Upper lobe of left lung (tissue), 4 donors: ENCODE measurements at regions not wholly inside any gene's neighbourhood (a gene's known extent, or its start where the extent isn't known, plus 50 kb on each side); places are given as distances from the start of the nearest gene placed in this dataset.

ENCODE experiments used
- POLR2A ChIP-seq, 4 donors: fragments of 450-650 bp; IDR thresholded peaks; one replicate each; pipeline ENCODE4 v1.5.1; 2016 to 2017; ENCODE audit warnings: antibody characterized with exemption in 4 of 4, mild to moderate bottlenecking in 2 of 4
- POLR2AphosphoS5 ChIP-seq, 2 donors: sonication (generic); formaldehyde crosslinking; IDR thresholded peaks; one replicate each; pipeline ENCODE4 v1.5.1; 2017; ENCODE audit warnings: antibody characterized with exemption in 2 of 2
- TF ChIP-seq, protein P1 (sequence below), 6 experiments: fragments of 450-650 bp in 4 of 6; fragments of 200-600 bp in 2 of 6; sonication (generic) in 2 of 6; IDR thresholded peaks; one replicate each; pipeline ENCODE4 v1.5.1; 2016 to 2019; ENCODE audit warnings: antibody characterized with exemption in 6 of 6

- TF ChIP-seq POLR2A (IDR thresholded peaks at IDR 0.05) (no peak), POLR2AphosphoS5 (IDR thresholded peaks at IDR 0.05) (no peak)
- TF ChIP-seq, protein P1, sequence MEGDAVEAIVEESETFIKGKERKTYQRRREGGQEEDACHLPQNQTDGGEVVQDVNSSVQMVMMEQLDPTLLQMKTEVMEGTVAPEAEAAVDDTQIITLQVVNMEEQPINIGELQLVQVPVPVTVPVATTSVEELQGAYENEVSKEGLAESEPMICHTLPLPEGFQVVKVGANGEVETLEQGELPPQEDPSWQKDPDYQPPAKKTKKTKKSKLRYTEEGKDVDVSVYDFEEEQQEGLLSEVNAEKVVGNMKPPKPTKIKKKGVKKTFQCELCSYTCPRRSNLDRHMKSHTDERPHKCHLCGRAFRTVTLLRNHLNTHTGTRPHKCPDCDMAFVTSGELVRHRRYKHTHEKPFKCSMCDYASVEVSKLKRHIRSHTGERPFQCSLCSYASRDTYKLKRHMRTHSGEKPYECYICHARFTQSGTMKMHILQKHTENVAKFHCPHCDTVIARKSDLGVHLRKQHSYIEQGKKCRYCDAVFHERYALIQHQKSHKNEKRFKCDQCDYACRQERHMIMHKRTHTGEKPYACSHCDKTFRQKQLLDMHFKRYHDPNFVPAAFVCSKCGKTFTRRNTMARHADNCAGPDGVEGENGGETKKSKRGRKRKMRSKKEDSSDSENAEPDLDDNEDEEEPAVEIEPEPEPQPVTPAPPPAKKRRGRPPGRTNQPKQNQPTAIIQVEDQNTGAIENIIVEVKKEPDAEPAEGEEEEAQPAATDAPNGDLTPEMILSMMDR (IDR thresholded peaks at IDR 0.05) = no peak
Measured at GRCh38 chr5:103464835-103465484, 97.6 kb downstream of the NUDT12 start.
